ENCODE measurements at regions not wholly inside any gene's neighbourhood (a gene's known extent, or its start where the extent isn't known, plus 50 kb on each side); places are given as distances from the start of the nearest gene placed in this dataset.
"Not testable (repeated sequence)": the region's sequence is repeated elsewhere in the genome, so short reads cannot be mapped to it uniquely, and the experiment has no call there.

- no peak for DNase-seq
These were observed 186.2 kb upstream of the SVIL start for GRCh38 chr10:29820890-29821461.

- no peak for DNase-seq
These were observed 182.2 kb upstream of the SVIL start for GRCh38 chr10:29816801-29817558.

- no peak for DNase-seq
These were observed 180.8 kb upstream of the SVIL start for GRCh38 chr10:29815572-29815971.

- DNase-seq = no peak
These were observed 177.1 kb upstream of the SVIL start for GRCh38 chr10:29811751-29812427.

GRCh38 chr10:29810816-29811215, 176.0 kb upstream of the SVIL start:
- DNase-seq = no peak

DNA sequence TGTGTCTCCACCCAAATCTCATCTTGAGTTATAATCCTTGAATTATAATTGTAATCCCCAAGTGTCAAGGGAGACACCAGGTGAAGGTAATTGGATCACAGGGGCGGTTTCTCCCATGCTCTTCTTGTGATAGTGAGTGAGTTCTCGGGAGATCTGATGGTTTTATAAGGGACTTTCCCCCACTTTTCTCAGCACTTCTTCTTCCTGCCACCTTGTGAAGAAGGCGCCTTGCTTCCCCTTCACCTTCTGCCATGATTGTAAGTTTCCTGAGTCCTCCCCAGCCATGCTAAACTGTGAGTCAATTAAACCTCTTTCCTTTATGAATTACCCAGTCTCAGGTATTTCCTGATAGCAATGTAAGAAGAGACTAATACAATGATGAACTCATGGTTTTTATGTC, 175.5 kb upstream of the SVIL start:
- not testable (repeated sequence) for DNase-seq

GRCh38 chr10:29809383-29809782, 174.6 kb upstream of the SVIL start:
- DNase-seq = no peak

DNA sequence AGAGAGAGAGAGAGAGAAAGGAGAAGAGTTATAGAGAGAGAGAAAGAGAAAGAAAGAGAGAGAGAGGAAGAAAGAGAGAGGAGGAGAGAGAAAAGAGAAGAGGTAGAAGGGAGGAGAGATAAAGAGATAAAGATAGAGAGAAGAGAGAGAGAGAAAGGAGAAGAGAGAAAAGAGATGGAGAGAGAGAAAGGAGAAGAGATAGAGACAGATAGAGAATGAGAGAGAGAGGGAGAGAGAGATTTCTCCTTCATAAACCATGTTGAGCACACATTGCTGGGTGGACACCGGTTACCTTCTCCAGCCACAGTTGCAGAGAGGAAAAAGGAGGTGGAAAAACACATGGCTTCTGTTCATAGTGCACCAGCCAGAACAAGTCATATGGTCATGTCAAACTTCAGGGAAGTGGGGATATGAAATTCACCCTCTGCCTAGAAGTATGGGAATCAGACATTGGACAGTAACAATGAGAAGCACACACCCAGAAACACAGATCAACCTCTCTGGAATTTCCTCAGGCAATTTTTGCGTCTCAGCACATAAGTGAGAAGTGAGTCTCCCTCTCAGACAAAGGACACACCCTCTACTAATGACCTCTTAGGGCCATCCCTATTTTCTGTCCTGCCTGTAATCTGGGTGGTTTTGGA, 172.5 kb upstream of the SVIL start:
- no peak for DNase-seq

GRCh38 chr10:29806350-29806788, 171.6 kb upstream of the SVIL start:
- DNase-seq = no peak

DNA sequence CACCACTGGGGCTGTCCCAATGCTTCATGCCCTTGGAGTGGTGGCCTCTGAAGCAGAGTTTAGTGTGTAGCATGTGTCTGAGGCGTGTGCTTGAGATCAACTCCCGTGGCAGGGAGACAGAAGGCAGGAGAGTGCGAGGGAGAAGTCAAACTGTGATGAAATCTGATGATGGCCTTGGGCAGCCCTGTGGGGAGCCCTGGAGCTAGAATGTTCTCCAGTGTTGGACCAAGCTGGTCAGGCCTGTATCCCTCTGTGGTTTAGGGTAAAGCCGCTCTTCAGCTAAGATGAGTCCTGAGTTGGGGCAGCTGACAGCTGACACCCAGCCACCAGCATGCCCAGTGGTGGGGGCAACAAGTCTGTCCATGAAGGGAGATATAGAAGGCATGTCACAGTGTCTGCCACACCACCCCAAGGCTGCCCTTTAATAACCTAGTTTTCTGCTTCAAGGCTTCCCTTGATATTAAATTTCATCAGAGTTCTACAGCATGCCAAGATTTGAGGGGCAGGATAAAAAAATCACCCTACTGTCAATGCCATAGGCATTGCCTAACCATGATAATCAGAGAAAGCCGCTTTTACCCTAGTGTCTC, 170.5 kb upstream of the SVIL start:
- DNase-seq = no peak

GRCh38 chr10:29804025-29804852, 169.5 kb upstream of the SVIL start:
- DNase-seq = no peak

DNA sequence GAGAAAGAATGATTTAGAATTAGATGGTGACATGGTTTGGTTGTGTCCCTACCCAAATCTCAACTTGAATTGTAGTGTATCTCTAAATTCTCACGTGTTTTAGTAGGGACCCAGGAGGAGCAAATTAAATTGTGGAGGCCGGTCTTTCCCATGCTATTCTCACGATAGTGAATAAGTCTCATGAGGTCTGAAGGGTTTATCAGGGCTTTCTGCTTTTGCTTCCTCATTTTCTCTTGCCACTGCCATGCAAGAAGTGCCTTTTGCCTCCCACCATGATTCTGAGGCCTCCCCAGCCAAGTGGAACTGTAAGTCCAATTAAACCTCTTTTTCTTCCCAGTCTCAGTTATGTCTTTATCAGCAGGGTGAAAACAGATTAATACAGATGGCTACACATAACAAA, 167.4 kb upstream of the SVIL start:
- DNase-seq = no peak

DNA sequence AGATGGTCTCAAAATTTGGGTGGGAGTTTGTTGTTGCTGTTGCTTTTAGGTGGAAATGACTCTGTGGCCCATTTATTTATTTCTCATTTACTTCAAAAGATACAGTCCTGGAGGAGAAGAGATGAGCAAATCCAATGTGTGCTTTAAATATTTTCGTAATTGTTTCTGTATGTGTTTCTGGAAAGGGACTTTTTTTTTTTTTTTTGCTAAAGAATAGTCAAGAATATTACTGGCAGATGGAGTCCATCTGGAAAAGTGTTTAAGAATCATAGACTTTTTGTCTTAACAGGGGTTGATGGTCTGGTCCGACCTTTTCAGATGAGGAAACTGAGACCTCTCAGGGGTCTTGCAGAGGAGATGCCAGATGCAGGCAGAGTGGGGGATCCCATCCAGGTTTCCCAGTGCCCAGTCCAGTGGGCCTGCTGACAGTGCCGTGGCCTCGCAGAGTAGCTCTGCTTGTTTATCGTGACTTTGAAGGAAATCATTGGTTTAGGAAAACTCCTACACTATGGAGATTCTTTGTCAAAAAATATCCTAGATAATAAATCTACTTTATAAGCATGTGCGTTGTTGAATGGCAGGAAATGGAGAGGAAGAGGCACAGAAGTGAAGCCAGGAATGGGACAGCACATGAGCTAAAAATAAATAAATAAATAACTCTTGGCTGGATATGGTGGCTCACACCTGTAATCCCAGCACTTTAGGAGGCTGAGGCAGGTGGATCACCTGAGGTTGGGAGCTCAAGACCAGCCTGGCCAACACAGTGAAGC, 164.3 kb upstream of the SVIL start:
- no peak for DNase-seq

GRCh38 chr10:29797616-29798015, 162.8 kb upstream of the SVIL start:
- DNase-seq = no peak

DNA sequence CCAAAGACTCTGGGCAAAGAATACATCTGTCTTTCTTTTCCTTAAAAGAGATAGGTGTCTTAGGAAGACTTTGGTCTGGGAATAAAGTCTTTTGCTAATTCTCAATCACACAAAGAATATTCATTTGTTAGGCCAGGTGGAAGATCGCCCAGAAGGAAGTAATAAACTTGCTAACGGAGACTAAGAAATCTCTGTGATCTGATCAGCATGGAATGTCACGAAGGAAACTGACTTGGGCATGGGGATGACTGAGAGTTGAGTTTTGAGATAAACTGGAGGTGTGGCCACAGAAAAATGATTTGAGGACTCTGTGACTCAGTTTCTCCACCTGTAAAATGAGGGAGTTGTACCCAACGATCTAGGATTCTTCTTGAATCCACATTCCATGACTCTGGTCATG, 161.1 kb upstream of the SVIL start:
- DNase-seq = no peak

DNA sequence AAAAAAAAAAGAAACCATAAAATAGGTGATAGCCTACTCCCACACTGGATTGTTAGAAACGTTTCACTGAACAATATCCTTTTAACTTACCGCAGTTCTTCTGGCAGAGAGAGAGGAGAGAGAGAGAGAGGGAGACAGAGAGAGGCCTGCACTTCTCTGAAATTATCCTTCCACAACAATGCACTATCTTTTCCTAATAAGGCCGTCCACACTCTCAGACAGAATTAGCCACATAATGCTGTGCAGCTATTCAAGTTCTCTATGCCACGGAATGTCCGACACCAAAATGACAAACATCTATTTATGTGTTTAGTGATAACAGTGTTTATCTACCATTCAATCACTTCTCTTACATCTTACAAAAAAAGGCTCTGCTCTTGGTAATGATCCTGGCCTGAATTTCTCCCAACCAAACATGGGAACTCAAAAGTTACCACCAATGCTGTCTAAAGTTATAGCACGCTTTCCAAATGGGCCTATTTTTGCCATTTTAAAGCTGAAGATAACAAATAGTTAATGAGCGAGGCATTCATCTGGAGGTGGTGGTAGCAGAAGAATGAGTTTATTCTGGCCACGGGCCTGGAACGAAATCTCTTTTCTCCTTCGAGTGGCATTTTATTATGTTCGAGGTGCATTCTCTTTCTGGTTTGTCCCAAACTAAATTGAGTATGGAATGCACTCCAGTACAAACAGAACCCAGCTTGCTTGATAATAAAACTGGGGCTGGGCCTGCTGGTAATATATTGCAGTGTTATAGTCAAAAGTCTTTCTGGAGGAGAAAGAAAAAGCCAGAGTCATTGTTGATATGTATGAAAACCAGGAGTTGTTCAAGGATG, 160.2 kb upstream of the SVIL start:
- DNase-seq = peak; percentile 2

DNA sequence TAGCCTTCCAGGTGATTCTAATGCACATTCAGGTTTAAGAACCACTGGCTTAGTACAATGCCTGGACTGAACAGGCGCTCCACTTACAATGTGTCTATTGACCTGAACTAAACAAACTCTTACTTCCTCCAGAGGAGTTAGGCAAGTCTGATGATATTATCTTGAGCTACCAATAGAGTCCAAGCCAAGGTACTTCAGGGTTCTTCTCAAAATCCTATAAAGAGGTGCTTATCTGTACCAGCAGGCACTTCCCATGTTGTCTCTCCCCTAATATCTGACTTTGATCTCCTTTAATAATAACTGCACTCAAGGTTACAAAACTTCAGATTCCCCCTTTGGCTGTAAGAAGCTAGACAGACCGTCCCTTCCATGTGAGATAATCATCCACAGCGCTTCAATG, 157.0 kb upstream of the SVIL start:
- DNase-seq = peak; percentile 2

DNA sequence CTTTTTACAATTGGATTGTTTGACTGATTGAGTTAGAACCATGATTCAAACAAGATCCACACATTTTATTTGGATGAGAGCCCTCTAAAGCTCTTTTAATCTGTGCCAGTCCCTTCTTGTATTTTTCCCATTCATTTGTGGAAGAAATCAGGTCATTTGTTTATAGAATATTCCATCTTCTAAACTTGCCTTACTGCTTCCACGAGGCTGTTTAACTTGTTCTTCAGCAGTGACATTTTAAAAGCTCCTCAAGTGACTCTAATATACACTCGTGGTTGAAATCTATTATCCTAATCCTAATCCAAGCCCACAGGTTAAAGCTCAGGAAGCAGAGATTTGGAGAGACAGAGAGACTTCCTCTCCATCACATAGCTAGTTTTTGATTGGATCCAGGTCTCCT, 155.4 kb upstream of the SVIL start:
- no peak for DNase-seq

GRCh38 chr10:29788113-29788512, 153.3 kb upstream of the SVIL start:
- DNase-seq = no peak

DNA sequence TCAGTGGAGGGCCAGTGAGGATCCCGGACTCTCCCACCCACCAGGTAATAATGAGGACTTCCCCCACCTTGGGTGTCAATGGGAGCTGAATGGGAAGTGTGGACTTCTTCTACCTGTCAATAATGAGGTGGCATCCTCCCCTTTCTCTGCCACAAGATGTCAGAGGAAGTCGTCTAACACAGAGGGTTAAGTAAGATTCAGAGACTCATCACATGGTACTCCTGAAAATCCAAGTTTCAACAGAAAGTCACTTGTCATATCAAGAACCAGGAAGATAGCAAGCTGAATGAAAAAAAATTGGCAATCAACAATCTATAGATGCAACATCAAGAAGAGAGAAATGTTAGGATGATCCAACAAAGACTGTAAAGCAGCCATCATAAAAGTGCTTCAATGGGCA, 150.9 kb upstream of the SVIL start:
- no peak for DNase-seq

Data from DMS79 treated with DMSO at 0.1 percent for 48 hours (cell line).